ENCODE measurements at regions not wholly inside any gene's neighbourhood (a gene's known extent, or its start where the extent isn't known, plus 50 kb on each side); places are given as distances from the start of the nearest gene placed in this dataset.

DNA sequence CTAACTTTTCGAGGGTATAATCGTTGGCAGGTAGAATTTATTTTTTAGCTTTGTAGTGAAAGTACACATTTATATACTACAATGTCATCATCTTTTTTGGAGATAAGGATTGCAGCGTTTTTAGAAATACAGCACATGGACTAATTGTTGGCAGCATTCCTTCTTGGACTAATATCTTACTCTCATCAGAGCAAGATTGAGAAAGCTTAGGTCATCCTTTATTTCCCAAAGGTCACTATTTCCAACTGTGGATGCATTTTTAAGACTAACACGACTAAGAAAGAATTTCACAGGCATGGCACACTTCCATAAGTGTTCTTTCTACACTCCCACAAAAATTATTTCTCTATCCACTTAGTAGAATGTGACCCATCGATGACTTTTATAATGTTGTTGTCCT lies 732.3 kb downstream of the NCAM2 start:
- no peak for DNase-seq

DNA sequence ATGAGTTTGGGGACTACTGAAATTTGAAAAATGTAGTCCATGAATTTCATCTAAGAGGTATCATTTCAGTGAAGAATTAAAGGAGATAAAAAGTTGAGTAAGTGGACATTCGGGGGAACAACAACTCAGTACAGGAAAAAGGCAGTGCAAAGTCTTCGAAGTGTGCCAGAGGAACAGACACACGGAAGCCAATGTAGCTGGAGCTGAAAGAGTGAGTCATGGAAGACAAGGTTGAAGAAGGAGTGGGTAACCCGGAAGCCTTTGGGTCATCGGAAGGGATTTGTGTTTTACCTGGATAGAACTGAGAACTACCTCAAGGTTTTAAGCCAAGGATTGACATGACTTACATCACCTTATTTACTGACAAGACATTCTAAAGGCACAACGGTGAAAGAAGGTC lies 733.4 kb downstream of the NCAM2 start:
- DNase-seq = no peak

DNA sequence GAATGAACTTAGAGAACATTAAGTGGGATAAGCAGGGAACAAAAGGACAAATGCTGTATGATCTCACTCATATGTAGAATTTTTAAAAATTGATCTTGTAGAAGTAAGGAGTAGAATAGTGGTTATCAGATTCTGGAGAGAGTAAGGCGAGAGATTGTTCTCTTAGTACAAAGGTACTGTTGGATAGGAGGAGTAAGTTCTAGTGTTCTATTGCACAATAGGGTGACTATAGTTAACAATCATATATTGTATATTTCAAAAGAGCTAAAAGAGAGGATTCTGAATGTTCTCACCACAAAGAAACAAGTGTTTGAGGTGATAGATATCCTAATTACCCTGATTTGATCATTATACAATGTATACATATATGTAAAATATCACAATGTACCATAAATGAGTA lies 735.9 kb downstream of the NCAM2 start:
- no peak for DNase-seq

DNA sequence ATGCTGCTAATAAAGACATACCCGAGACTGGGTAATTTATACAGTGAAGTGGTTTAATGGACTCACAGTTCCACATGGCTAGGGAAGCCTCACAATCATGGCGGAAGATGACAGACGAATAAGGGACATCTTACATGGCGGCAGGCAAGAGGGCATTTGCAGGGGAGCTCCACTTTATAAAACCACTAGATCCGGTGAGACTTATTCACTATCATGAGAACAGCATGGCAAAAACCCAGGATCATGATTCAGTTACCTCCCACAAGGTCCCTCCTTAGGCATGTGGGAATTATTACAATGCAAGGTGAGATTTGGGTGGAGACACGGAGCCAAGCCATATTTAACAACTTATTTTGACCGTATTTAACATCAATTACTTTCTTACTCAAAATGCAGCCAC lies 739.0 kb downstream of the NCAM2 start:
- DNase-seq = no peak

DNA sequence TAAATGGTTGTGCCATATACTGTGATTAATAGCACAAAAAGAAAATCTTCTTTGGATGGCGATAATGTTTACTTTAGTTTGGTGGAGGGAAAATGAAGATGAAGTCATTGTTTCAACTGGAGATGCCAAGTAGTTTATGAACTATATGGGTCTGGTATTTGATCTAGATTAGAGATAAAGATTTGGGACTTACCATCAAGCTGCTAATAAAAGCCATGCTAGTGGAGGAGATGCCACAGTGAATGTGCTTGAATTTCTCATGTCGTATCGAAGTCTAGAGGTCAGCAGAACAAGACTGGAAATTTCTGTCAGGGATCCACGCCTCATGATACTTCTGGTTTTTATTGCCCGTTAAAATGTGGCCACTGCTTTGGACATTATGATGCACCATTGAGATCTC lies 742.0 kb downstream of the NCAM2 start:
- no peak for DNase-seq

DNA sequence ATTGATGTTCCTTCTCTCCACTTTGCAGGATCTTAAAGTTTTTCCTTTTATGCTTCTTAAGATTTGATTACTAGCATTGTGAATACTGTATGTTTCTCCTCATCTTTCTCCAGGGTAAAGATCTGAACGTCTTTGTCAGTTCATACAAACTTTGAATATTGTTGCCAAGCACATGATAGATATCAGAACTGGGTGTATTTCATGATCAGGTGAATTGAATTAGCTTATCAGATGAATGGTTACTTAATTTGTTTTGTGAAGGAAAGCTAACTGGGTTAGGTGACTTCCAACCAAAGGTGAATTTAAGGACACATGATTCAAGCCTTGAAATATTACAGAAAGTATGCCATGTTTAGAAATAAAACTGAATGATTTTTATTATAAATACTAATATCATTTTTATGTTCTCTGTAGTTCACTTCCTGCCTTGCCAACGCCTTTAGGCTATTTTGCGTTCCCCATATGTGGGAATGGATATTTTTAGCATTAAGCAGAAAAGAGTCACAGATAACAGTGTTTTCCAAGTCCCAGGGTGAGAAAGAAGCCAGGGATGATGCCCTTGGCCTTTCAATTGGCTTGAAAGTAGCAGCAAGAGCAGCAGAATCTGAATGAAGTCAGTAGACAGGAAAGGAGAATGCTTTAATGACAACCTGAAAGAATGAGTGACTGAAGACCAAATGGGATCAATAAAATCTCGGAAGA lies 752.1 kb downstream of the NCAM2 start:
- no peak for DNase-seq

DNA sequence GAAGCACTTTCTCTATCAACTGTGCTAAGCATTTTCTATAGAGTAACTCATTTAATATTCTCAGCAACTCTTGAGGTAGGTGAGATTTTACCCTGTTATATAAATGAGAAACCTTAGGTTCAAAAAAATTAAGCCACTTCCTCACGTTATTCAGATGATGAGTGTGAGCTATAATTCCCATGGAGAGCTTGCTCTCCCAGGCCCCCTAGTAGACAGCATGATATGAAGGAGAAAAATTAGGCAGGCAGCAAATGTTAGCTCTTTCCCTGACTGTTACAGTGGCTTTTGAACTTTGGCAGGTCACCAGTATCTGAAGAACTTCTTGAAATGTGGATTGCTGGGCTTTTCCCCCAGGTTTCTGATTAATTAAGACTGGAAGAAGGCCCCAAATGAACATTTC lies 753.1 kb downstream of the NCAM2 start:
- no peak for DNase-seq

DNA sequence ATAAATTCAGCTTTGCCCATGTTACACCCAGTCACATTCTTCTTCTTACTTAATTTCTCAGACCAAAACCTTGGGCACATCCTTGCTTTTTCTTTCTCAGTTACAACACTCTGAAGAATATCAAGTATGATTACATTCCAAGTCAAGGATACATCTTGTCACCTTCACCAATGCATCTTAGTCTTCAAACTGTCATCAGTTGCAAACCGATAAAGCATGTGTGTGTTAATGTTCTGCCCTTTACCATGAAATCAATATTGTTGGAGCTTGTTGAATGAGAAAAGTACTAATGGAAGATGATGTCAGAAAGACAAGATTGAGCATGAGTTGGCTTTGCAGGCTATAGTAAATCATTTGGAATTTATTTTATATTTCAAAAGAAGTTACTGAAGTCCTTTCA lies 764.6 kb downstream of the NCAM2 start:
- no peak for DNase-seq

DNA sequence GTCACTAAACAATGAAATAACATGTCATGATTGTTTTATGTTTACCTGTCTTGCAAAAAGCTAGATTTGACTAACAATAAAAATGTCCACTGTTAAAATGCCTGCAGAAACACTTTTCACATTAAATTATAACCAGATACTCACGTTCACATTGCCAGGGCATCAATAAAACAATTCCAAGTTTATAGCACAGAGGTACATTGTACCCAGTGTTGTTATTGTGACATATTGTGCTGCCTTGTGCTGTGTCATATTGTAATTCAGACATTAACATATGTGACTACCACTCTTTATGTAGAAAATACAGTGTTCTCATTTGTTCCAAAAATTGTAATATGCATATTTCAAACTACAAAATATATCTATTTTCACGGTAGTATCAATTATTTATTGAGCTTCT lies 766.1 kb downstream of the NCAM2 start:
- DNase-seq = no peak

DNA sequence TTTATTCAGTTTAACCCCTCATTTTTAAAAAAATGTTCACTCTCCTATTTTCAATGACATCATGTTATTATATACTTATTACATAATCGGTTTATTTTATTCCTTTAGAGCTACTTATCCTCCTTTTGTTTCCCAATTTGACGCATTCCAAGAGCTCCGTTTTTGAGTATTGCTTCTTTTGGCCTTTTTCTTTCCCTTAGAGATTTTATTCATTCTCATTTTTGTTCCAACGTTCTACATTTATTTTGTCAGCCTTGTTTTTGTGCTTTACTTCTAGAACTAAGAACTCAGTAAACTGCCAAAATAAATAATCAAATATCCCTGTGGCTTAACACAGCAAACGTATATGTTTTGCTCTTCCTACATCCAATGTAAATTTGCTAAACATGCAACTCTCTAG lies 769.1 kb downstream of the NCAM2 start:
- no peak for DNase-seq

DNA sequence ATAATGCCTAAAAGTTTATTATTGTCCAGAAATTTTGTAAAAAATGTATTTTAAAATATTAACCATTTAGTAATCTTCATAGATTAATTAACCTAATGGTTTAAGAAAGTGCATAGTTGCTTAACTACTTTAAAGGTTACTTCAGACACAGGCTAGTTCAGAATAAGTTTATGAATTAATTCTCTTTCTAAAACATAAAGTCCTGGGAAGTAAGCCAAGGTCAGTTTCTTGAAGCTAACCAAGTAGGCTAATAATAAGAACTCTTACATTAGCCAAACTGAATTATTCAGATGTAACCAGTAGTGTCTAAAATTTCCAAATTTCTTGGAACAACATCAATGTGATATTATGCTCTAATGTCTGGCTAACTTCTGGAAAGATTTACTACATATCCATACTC lies 790.4 kb downstream of the NCAM2 start:
- no peak for DNase-seq

DNA sequence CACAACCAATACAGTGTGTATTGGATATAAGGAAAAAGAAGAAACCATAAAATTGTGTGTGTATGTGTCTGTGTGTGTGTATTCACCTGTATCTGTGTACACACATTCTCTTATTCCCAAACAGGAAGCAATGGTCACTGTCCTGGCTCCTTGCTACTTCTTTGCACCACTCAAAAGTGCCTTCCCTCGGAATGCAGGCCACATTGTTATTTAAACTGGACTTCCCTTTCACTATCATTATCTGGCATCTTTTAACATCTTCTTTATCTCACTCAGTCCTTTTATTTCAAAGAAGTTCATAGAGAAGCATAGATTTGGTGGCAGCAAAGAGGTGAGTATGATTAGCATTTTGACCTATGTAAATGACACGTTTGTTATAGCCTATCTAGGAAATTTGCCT lies 803.7 kb downstream of the NCAM2 start:
- DNase-seq = no peak

DNA sequence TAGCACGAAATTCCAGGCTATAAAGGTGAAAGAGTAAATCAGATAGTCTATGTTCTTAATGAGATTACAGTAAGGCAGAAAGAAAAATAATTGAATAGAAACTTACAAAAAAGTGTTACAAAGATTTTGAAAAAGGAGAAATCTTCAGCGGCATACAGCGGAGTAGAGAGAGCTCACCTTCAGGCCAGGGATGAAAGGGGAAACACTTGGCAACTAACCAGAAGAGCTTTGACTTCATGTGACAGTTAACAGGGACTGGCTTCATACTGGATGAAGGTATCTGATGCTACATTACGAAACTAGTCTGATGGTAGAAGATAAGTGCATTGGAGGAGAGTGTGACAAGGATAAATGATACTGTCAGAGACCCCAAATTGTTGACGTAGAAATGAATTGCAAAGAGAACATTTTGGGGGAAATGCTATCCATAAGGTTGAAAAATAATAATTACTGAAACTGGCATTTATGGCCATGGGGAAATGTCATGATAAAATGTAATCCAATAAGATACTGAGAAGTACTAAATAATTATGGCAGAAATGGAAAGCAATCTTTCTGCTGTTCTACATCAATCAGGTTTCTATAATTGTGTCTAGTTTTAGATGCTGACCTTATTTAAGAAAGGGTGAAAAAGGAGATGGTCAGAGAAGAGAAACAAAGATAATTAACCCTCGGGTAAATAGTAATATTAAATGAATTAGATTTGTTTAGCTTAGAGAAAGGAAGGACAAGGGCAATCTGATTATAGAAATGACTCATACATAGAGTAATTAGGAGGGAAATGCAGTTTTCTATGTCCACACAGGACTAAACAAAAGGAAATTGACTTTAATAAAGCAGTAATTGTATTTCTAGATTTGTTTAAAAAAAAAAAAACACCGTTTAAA lies 808.7 kb downstream of the NCAM2 start:
- no peak for DNase-seq

DNA sequence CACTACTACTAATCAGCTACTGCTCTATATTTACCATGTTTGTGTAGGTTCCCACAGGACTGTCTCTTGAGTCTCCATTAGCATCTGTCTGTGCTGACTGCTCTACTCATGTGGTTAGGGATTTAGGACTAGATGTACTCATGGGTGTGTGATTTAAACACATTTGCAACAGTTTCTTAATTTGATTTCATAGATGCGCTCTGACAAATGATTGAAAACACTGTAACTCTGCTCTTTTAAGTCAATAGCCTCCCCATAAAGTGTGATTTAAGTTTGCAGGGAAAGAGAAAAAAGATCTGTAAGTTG lies 809.3 kb downstream of the NCAM2 start:
- no peak for DNase-seq

DNA sequence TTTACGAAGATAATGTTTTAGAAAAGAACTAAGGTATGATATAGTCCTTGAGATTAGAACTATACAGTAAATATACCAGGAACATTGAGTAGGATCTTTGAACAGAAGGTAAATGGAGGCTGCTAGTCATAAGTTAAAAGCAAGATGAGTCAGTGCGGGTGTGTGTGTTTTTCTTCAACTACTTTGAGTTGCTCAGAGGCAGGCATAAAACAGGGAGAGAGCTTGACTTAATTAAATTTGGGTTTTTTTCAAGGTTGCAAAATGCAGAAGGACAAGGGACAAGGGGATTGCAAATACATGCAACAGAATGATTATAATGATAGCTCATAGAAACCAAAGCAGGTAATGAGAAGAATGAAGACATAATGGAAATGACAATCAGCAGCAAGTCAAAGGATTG lies 815.1 kb downstream of the NCAM2 start:
- DNase-seq = no peak

DNA sequence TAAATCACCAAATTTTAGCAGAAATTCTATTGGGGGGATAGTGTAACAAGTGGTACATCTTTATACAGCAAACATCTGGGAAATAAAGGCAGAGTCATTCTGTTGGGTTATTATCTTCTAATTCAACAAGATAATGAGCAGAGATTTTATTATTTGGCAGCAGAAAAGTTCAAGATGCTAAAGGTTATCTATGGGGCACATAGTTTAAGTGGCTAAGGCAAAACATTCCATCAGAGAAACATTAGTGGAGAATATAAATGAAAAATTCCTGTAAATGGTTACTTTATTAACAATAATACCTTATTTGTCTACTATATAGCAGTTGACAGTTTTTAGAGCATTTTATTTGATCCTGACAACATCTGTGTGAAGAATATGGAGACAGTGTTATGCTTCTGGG lies 815.7 kb downstream of the NCAM2 start:
- DNase-seq = no peak

DNA sequence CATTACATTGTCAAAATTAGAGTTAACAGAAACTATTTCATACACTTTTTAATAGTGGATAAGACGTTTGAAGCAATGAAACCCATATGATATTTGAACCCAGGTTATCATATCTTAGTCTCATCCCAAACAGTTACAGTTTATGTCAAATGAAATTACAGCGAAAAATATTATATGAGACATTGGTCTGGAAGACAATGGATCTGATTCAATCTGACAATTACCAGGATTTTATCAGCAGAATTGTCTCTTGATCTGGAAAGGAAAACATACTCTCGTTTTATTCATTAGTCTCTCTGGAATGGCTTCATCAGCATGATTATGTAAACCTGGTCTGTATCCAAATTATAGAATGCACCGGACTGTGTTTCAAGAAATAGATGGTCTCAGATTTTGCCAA lies 818.6 kb downstream of the NCAM2 start:
- no peak for DNase-seq

DNA sequence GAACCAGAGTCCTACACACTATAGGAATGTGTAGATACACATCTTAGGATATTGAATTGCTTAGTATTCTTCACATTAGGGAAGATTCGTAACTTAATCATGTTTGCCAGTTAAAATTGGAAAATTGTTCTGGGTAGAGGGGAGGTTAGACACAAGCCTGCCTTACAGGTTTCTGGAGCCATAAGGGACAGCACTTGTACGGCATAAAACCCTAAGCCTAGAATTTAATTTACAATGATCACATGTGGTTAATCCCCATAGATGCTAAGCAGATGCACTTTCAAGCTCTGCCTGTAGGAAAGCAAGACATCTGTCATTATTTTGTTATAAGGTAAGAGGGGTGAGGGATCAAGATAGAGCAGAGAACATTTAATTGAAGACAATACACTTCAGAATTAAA lies 820.7 kb downstream of the NCAM2 start:
- no peak for DNase-seq

DNA sequence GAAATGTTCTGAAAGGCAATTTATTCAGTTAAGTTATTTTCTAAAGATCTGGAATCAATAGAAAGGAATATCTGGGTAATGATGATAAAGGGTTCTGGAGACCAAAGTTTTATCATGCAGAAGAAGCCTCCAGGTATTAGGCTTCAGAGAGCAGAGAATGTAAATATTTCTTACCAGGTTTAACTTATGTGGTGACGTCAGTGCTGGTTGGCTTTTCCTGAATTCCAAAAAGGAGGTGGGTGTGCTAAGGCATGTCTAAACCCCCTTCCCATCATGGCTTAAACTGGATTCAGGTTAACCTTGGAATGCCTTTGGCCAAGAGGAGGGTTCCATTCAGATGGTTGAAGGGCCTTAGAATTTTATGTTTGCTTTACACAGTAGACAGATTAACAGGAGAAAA lies 829.9 kb downstream of the NCAM2 start:
- DNase-seq = no peak

DNA sequence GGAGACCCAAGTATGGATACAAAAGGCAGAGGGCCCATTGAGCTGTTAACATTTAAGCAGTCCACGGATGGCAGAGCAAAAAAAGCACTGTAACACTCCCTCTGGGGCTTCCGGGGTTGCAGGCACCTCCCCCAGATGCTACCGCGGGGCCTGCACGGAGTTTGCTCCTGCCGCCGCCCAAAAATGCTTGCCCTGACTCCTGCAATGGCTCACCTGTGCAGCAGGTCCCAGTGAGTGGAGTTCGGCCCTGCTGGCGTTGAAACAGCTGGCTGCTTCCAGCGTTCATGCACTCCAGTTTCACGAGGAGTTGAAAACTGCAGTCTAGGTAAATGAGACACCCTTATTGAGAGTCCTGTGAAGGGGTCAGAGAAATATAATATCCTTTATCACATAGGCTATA lies 832.8 kb downstream of the NCAM2 start:
- no peak for DNase-seq

DNA sequence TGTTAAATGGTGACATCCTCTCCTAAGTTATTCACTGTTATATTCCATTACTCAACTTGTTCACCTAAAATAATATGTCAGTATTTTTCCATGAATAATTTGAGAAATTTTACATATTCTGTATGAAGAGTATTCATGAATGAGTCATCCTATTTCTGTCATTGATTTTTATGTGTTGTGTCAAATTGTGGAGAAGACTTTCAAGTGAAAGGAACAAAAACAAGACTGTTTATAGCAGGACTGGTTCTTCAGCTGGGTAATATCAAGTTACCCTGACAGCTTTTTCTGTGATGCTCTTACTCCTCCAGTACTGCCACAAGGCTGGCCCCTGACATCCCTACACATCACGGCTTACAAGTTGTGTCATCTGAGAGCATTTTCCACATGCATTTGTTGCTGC lies 847.7 kb downstream of the NCAM2 start:
- DNase-seq = no peak

DNA sequence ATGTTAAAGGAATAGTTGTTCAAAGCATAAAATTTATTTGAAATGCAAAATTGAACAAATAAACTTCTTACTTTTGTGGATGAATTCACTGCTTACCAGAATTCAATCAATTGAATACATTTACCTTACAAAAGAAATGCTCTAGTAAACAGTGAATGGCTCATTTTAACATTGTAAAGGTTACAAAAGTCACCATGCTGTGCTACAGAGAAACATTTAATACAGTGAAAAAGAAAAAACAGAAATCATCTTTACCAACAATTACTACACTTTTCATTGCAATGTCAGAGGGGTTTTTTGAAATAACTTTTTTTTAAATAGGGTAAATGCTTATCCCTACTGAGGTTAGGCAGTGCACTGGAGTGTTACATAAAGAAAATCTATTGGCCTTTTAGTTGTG lies 853.0 kb downstream of the NCAM2 start:
- DNase-seq = no peak

DNA sequence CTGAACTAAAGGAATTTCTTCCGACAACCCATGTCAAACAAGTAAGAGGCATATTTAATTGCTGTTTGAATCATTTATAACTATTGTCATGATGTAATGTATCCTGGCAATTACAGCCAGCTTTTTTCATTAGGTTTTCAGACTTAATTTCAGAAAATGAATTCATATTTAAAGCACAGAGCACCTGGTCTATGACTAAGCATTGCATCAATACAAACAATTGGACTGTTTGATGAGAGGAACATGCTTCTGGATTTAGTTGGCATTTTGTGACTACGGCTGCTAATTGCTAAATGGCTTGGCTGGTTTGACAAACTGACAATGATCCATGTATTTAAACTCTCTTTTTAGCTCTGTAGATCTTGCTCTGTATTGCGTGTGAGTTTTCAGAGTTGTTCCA lies 853.4 kb downstream of the NCAM2 start:
- peak; percentile 5 to 21 for DNase-seq

DNA sequence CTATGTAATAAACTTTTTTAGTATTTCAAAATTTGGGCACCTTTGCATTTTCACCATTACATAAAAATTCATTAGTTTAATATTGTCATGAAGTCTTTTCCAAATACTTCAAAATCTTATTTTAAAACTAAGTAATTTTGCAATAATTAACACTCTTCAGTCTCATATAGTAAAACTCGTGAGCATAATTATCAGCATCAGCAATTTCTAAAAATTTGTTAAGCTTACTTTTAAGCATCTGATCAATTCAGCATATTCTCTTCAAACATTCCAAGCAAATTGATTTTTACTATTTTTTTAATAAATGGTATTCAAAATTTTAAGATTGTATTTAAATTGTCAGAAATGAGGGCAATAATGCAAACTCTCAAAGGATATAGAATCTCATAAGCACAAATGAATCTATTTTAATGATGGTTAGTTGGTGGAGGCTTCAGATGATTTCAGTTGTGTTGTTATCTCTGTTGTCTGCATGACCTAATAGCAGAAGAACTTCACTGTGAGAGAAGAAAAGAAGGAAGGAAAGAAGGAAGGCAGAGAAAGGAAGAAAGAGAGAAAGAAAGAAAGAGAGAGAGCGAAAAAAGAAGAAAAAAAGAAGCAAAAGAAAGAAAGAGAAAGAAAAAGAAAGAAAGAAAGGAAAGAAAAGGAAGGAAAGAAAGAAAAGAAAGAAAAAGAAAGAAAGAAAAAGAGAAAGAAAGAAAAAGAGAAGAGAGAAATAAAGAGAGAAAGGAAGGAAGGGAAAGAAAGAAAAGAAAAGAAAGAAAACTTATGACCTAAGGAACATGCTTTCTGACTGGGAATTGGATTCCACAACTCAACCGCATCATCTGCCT lies 860.5 kb downstream of the NCAM2 start:
- no peak for DNase-seq
